ENCODE measurements at regions not wholly inside any gene's neighbourhood (a gene's known extent, or its start where the extent isn't known, plus 50 kb on each side); places are given as distances from the start of the nearest gene placed in this dataset.
"Not testable (repeated sequence)": the region's sequence is repeated elsewhere in the genome, so short reads cannot be mapped to it uniquely, and the experiment has no call there.

GRCh38 chrX:65971151-65971550, 68.7 kb downstream of the VSIG4 start:
- no peak for DNase-seq

GRCh38 chrX:65967159-65967558, 72.7 kb downstream of the VSIG4 start:
- DNase-seq = not testable (repeated sequence)

GRCh38 chrX:65961714-65962113, 78.2 kb downstream of the VSIG4 start:
- no peak for DNase-seq

- no peak for DNase-seq
These were observed 91.8 kb downstream of the VSIG4 start for GRCh38 chrX:65948103-65948502.

GRCh38 chrX:65941775-65942174, 98.1 kb downstream of the VSIG4 start:
- DNase-seq = no peak

GRCh38 chrX:65933085-65933589, 106.7 kb downstream of the VSIG4 start:
- DNase-seq = no peak

GRCh38 chrX:65932173-65933084, 107.5 kb downstream of the VSIG4 start:
- no peak for DNase-seq

- DNase-seq = no peak
These were observed 111.4 kb downstream of the VSIG4 start for GRCh38 chrX:65928522-65928921.

GRCh38 chrX:65927386-65927785, 112.5 kb downstream of the VSIG4 start:
- not testable (repeated sequence) for DNase-seq

GRCh38 chrX:65926095-65927019, 113.5 kb downstream of the VSIG4 start:
- no peak for DNase-seq

GRCh38 chrX:65925592-65925991, 114.3 kb downstream of the VSIG4 start:
- no peak for DNase-seq

GRCh38 chrX:65925005-65925404, 114.9 kb downstream of the VSIG4 start:
- peak; percentile 0 for DNase-seq

- DNase-seq = no peak
These were observed 118.5 kb downstream of the VSIG4 start for GRCh38 chrX:65921363-65921762.

GRCh38 chrX:65920620-65921019, 119.3 kb downstream of the VSIG4 start:
- DNase-seq = peak; percentile 93

- no peak for DNase-seq
These were observed 129.0 kb downstream of the VSIG4 start for GRCh38 chrX:65910899-65911298.

- peak; percentile 7 for DNase-seq
These were observed 136.1 kb downstream of the VSIG4 start for GRCh38 chrX:65903750-65904149.

- no peak for DNase-seq
These were observed 137.9 kb downstream of the VSIG4 start for GRCh38 chrX:65902011-65902410.

GRCh38 chrX:65900850-65901844, 138.7 kb downstream of the VSIG4 start:
- no peak for DNase-seq

GRCh38 chrX:65894133-65894532, 145.7 kb downstream of the VSIG4 start:
- DNase-seq = no peak

GRCh38 chrX:65891817-65892216, 148.1 kb downstream of the VSIG4 start:
- DNase-seq = not testable (repeated sequence)

GRCh38 chrX:65888150-65888549, 151.7 kb downstream of the VSIG4 start:
- DNase-seq = not testable (repeated sequence)

GRCh38 chrX:65883556-65883955, 156.3 kb downstream of the VSIG4 start:
- DNase-seq = no peak
